Fibroblast of gingiva (primary cell): ENCODE measurements at regions not wholly inside any gene's neighbourhood (a gene's known extent, or its start where the extent isn't known, plus 50 kb on each side); places are given as distances from the start of the nearest gene placed in this dataset.
A peak's percentile ranks its signal among the peaks of the same experiment; 100 is the strongest.
"Not testable (repeated sequence)": the region's sequence is repeated elsewhere in the genome, so short reads cannot be mapped to it uniquely, and the experiment has no call there.

ENCODE experiments used
- DNase-seq: peaks from one replicate; pipeline ENCODE4 v3.0.0-alpha.2; 2011; ENCODE audit warnings: low read depth

DNA sequence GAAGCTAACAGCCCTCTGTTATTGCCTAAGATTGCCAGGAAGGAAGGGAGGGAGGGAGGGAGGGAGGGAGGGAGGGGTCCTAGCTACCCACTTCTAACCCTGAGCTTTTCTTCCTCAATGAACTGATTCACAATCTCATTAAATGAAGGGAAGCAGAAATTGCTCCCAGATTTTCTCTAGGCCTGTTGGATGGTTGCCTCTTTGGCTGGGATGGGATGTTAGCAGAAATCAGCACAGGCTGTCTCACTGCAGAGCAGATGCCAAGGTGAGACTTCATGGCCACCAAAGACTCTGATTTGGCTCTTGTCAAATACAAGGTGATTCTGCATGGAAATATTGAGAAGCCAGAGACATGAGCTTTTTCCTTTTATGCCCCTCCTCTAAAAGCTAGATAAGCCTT, 578.6 kb downstream of the ACTL7B start:
- no peak for DNase-seq

DNA sequence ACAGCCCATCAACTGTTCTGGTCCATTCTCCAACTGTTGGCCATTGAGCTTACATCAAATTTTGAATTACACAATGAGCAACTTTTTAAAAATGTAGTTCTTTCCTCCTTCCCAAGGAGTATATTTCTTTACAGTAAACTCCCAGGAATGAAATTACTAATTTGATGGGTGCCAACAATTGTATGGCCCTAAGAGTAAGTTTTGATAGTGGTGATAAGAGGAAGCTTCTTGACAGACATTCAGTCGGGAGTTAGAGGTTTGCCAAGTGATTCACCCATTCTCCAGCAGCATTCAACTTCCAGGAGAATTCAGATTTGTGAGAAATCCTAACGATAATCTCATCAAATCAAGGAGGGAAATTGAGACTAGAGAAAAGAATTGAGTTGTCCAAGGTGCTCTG, 579.9 kb downstream of the ACTL7B start:
- no peak for DNase-seq

- no peak for DNase-seq
These were observed 580.8 kb downstream of the ACTL7B start for GRCh38 chr9:108274971-108275370.

DNA sequence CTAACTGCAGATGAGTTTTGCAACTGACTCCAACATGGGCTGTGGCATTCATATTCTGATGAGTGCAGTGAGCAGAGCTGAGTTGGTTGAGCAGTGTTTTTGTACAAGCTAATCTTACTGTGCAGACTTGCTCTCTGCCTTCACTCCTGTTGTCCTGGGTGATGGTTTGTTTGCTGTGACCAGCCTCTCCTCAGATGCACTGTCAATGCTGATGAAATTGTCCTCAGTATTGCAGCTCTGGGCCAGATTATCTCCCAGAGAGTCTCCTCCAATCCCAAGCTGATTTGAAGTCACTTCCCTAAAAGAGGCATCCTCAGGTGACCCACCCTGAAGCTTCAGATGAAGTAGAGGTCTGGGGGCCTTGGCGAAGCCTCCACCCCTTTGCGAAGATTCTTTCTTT, 581.8 kb downstream of the ACTL7B start:
- DNase-seq: peak; percentile 32

GRCh38 chr9:108272349-108272899, 583.4 kb downstream of the ACTL7B start:
- DNase-seq: peak; percentile 67

DNA sequence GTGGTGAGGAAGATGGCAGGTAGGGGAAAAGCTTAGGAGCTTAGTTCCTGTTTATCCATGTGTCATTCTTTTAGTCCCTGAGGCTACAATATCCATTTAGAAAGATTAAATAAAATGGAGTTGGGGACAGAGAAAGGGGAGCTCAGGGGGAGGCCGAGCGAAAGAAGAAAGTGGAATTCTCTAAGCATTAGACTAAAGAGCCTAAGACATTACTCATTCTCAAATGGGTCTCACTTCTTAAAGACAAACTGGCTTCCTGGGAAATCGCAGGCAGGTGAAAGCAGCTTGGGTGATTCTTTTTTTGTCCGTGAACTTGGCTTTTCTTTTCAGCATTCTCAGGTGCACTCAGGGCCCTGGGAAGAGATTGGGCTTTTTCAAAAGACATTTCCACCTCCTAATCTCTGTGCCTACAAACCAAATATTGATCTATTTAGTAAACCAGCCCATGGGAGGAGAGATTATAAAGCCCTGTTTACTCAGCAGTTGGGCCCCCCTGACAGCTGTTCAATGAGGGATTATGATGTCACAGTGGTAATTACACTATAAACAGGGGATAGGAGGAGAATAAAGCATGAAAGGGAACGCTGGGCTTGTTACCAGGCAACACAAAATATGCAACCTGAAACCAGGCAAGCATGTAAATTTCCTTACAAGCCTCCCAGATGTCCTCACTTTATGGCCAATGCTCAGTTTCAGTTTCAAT, 584.0 kb downstream of the ACTL7B start:
- DNase-seq: peak; percentile 93

GRCh38 chr9:108271236-108271635, 584.5 kb downstream of the ACTL7B start:
- no peak for DNase-seq

GRCh38 chr9:108270561-108270960, 585.2 kb downstream of the ACTL7B start:
- DNase-seq: no peak

DNA sequence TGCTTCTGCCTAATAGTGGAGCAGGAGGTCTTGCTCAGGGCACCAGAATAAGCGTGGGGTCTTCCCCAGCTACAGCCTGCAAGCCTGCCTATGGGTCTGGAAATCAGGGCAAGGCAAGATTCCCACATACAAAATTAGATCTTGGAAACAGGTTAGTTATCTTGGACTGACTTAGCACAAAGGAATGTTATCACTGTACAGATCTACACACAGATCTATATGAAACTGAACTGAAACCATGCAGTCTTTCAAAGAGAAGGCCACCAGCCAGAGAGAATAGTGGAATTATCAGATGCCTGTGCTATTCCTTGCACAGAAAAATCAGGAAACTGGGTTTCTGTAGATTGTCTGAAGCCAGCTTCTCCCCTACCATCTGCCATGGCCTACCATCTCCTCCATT, 585.7 kb downstream of the ACTL7B start:
- no peak for DNase-seq

DNA sequence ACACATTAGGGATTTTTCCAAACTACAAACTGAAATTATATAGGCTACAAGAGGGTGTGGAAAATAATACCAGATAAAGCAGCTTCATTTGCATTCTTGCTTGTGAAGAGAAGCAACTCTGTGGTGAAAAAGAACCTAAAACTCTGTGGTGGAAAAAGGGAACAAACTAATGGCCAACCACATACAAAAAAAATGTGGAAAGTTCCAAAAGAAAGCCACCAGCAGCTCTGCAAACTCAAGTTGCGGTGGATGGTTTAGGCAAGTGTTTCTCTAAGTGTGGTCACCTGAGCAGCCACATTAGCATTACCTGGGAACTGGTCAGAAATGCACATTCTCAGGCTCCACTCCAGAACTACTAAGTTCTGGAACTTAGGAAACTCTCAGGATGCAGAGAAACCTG, 586.4 kb downstream of the ACTL7B start:
- no peak for DNase-seq

GRCh38 chr9:108265065-108265464, 590.7 kb downstream of the ACTL7B start:
- no peak for DNase-seq

GRCh38 chr9:108264093-108264492, 591.7 kb downstream of the ACTL7B start:
- no peak for DNase-seq

- DNase-seq: no peak
These were observed 593.0 kb downstream of the ACTL7B start for GRCh38 chr9:108262836-108263235.

- no peak for DNase-seq
These were observed 595.7 kb downstream of the ACTL7B start for GRCh38 chr9:108259917-108260675.

DNA sequence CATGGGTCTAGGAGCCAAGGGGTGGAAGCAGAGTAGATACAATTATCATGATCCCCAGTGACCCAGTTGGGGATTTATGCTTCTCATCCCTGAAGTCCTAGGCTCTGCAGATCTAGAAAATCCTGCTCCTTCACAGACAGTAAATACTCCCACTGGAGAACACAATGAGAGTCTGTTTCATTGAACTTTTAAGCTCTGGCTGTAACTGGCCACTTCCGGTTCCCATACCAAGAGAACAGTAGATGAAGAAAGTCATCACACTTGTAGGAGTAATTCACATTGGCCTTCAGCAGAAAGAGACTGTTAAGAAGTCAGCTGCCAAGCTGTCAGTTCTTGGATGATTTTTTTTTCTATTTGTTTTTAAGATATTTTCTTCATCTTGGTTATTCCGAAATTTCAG, 597.1 kb downstream of the ACTL7B start:
- no peak for DNase-seq

GRCh38 chr9:108257382-108257781, 598.4 kb downstream of the ACTL7B start:
- peak; percentile 13 for DNase-seq

GRCh38 chr9:108254236-108254635, 601.5 kb downstream of the ACTL7B start:
- no peak for DNase-seq

- DNase-seq: not testable (repeated sequence)
These were observed 608.4 kb downstream of the ACTL7B start for GRCh38 chr9:108247391-108247790.

GRCh38 chr9:108245901-108246300, 609.9 kb downstream of the ACTL7B start:
- no peak for DNase-seq

GRCh38 chr9:108245331-108245730, 610.5 kb downstream of the ACTL7B start:
- DNase-seq: no peak

DNA sequence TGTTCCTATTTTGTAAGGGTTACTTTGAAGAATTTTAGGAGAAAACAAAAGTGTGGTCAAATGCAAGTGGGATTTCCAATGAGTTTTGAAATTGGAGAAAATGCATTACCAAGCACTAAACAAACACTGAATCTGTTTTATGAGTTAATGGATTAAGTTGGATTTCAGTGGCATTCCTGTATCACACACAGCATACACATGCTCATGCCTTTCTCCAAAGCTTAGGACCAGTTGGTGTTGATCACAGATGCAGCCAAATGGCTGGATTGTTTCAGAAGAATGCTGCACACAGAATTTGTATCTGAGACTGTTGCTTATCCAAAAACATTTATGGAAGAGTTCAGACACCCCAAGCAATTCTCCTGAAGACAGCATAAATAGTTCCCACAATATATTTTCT, 611.1 kb downstream of the ACTL7B start:
- no peak for DNase-seq

DNA sequence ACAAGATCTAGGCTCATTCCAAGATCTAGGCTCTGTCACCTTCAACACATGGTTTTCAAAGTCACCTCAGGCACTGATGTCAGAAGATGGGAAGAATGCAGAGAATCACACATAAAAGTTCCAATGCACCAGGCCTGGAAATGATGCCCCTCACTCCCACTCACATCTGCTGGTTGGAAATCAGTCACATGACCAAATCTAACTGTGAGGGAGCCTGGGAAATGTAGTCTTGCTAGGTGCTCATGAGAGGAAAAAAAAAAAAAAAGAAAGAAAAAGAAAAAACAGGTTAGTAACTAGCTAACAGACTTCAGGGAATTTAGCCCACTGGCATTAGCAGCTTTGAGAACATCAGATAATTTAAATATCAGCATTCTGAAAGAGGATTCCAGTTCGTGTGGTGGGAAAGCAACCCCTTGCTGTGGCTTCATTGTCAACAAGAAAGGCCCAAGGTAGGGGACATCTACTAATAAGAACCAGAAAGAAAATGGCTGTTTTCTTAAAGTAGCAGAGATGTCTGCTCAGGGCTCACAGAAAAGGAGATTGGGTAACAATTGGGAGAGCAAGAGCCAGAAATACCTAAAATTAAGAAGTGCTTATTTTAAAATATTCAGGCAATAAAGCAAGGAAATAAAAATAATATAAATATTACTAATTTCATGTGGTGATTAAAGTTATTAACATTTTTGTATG, 614.3 kb downstream of the ACTL7B start:
- no peak for DNase-seq
